Natural killer cell treated with Interleukin-12 subunit alpha and Interleukin-12 subunit beta and Interleukin-15 and Interleukin-18, amount 100 ng/mL, for 72 hours (primary cell): ENCODE measurements at regions not wholly inside any gene's neighbourhood (a gene's known extent, or its start where the extent isn't known, plus 50 kb on each side); places are given as distances from the start of the nearest gene placed in this dataset.

ENCODE experiments used
- ATAC-seq, 2 donors: fragments of 150-1000 bp; cut with Tn5 transposase in 1 of 2; sonication (Bioruptor Pico), chemical (Tn5 transposase) in 1 of 2; 2 replicates each; pipeline ENCODE4 v1.10.0; 2021
- DNase-seq: peaks from one replicate; pipeline ENCODE4 v3.0.0; 2022; ENCODE audit warnings: low spot score
- H3K27ac Mint-ChIP-seq, 2 donors: 1 replicate in 1 of 2; 2 replicates in 1 of 2; pipeline ENCODE4 v1.8.0; 2022; ENCODE audit warnings: mixed read lengths in 2 of 2, mild to moderate bottlenecking in 1 of 2, moderate library complexity in 1 of 2
- H3K27me3 Mint-ChIP-seq, 2 donors: 1 replicate in 1 of 2; 2 replicates in 1 of 2; pipeline ENCODE4 v1.8.0; 2022; ENCODE audit warnings: mixed read lengths in 2 of 2
- H3K36me3 Mint-ChIP-seq: one replicate; pipeline ENCODE4 v1.8.0; 2022; ENCODE audit warnings: mixed read lengths
- H3K4me1 Mint-ChIP-seq, 2 donors: 1 replicate in 1 of 2; 2 replicates in 1 of 2; pipeline ENCODE4 v1.8.0; 2022; ENCODE audit warnings: low read depth in 2 of 2, mixed read lengths in 2 of 2, mild to moderate bottlenecking in 1 of 2
- H3K4me3 Mint-ChIP-seq: one replicate; pipeline ENCODE4 v1.8.0; 2022; ENCODE audit warnings: mixed read lengths
- H3K9me3 Mint-ChIP-seq: 2 replicates; pipeline ENCODE4 v1.8.0; 2022; ENCODE audit warnings: mixed read lengths

GRCh38 chr15:95362306-95362705 lies 968.2 kb upstream of the NR2F2 start:
- no peak overlapping the region for H3K4me3 Mint-ChIP-seq
- DNase-seq (no peak), ATAC-seq (no peak)
- peaks cover 7% of the 10 kb centered on the region for H3K36me3 Mint-ChIP-seq
- H3K27me3 Mint-ChIP-seq: peaks cover 13 to 20% of the 10 kb centered on the region in 2 donors
- H3K27ac Mint-ChIP-seq: no peak overlapping the region
- no peaks in the 10 kb centered on the region for H3K4me1 Mint-ChIP-seq
- peaks cover 7% of the 10 kb centered on the region for H3K9me3 Mint-ChIP-seq

GRCh38 chr15:95363646-95364045 lies 966.9 kb upstream of the NR2F2 start:
- Mint-ChIP-seq H3K36me3 (peaks cover 7% of the 10 kb centered on the region), H3K27me3 (peaks cover 7 to 19% of the 10 kb centered on the region in 2 donors)

GRCh38 chr15:95365511-95366107 lies 964.9 kb upstream of the NR2F2 start:
- no peak overlapping the region for H3K4me3 Mint-ChIP-seq
- H3K27ac Mint-ChIP-seq: no peak overlapping the region
- H3K4me1 Mint-ChIP-seq: no peaks in the 10 kb centered on the region
- DNase-seq (no peak), ATAC-seq (no peak)
- H3K9me3 Mint-ChIP-seq: peaks cover 7% of the 10 kb centered on the region
- H3K27me3 Mint-ChIP-seq: peaks cover 7 to 14% of the 10 kb centered on the region in 2 donors
- H3K36me3 Mint-ChIP-seq: peaks cover 7% of the 10 kb centered on the region

More at GRCh38 chr15:95363646-95364045, 966.9 kb upstream of the NR2F2 start:
- H3K27ac Mint-ChIP-seq: no peak overlapping the region
- H3K4me1 Mint-ChIP-seq: no peaks in the 10 kb centered on the region
- DNase-seq (no peak), ATAC-seq (no peak)
- H3K9me3 Mint-ChIP-seq: peaks cover 7% of the 10 kb centered on the region
- no peak overlapping the region for H3K4me3 Mint-ChIP-seq

DNA sequence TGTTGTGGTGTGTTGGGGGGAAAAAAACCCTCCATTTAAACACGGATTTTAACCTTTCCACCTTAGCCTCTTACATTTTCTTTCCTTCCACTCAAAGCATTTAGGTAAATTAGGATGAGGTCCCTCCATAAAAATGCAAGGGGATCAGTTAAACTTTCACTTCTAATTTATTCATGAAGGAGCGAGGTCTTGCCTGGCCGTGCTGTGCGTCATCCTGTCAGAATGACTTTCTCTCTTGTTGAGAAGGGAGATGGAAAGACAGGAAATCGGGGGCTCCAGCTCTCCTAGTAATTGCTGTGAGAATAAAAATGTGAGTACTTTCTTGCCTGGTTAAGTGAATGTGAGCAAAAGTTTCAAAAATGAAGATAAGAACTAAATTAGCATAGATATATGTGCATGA lies 962.3 kb upstream of the NR2F2 start:
- no peaks in the 10 kb centered on the region for H3K4me1 Mint-ChIP-seq
- no peak overlapping the region for H3K27ac Mint-ChIP-seq
- no peak overlapping the region for H3K4me3 Mint-ChIP-seq
- peaks cover 0 to 13% of the 10 kb centered on the region in 2 donors for H3K27me3 Mint-ChIP-seq
- peaks cover 4% of the 10 kb centered on the region for H3K9me3 Mint-ChIP-seq
- DNase-seq (no peak), ATAC-seq (no peak)
- no peaks in the 10 kb centered on the region for H3K36me3 Mint-ChIP-seq

DNA sequence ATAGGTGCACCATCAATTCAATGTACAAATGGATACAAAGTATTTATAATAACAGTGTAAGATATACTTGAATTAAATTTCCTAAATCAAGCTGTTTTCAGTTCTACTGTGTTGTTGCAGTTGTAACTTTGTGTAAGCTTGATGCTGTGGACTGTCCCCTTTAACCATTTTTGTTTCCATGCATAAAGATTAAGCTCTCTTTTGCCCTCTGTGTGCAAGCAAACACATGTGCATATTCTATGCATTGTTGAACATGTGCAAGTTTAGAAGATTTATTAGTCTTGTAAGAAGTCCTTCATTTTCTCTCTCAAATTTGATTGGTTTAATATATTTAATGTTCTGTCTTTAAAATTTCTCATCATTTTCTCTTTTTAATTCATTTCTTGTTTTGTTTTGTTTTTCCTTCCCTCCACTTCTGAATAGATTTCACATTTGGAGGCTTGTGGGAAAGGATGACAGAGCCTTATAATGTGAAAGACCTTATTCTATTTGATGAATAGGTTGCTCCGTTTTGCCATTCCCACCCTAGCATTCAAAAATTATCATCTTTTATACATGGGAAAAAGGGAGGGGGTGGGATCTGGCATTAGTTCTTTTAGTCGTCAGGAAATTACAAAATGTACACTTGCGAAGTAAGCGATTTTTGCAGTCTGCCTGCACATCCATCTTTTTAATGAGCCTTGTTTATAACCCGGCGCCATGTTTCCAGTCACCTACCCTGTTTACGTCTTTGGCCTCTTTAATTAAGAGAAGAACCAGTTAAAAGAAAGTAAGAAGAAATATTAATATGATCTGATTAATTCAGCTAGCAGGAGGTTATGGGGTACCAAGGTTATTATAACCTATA lies 961.5 kb upstream of the NR2F2 start:
- H3K27me3 Mint-ChIP-seq: peaks cover 0 to 12% of the 10 kb centered on the region in 2 donors
- H3K9me3 Mint-ChIP-seq: peaks cover 2% of the 10 kb centered on the region
- no peaks in the 10 kb centered on the region for H3K4me1 Mint-ChIP-seq
- ATAC-seq: no peak
- H3K4me3 Mint-ChIP-seq: no peak overlapping the region
- no peak for DNase-seq
- no peak overlapping the region for H3K27ac Mint-ChIP-seq
- no peaks in the 10 kb centered on the region for H3K36me3 Mint-ChIP-seq

GRCh38 chr15:95370291-95370690 lies 960.2 kb upstream of the NR2F2 start:
- ATAC-seq (no peak), DNase-seq (no peak)
- peaks cover 0 to 16% of the 10 kb centered on the region in 2 donors for H3K27me3 Mint-ChIP-seq
- H3K9me3 Mint-ChIP-seq: no peaks in the 10 kb centered on the region
- H3K36me3 Mint-ChIP-seq: no peaks in the 10 kb centered on the region
- H3K27ac Mint-ChIP-seq: no peak overlapping the region
- no peaks in the 10 kb centered on the region for H3K4me1 Mint-ChIP-seq
- no peak overlapping the region for H3K4me3 Mint-ChIP-seq

- Mint-ChIP-seq H3K27ac (no peak overlapping the region), H3K4me3 (no peak overlapping the region), H3K9me3 (no peaks in the 10 kb centered on the region), H3K4me1 (no peaks in the 10 kb centered on the region), H3K27me3 (peaks cover 0 to 21% of the 10 kb centered on the region in 2 donors), H3K36me3 (no peaks in the 10 kb centered on the region)
- ATAC-seq: no peak
- DNase-seq: no peak
These were observed 958.8 kb upstream of the NR2F2 start for GRCh38 chr15:95371664-95372063.

DNA sequence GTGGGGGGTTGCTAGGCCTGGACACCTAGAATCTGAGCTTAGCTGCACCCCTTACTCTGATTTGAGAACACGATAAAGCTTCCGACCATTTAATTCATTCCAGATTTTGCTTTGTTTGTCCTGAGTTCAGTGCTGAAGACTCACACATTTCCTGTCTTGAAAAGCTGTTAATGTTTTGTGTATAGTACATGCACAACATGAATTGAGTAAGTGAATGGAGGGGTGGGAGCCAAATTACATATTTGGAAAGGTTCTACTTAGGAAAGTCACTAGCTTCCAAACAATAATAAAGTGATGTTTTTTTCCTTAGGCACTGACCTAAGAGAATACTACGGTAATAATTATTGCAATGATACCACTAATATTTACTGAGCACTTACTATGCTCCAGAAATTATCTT lies 955.2 kb upstream of the NR2F2 start:
- Mint-ChIP-seq H3K27me3 (peaks cover 0 to 17% of the 10 kb centered on the region in 2 donors), H3K9me3 (no peaks in the 10 kb centered on the region), H3K27ac (no peak overlapping the region), H3K4me1 (no peaks in the 10 kb centered on the region), H3K36me3 (no peaks in the 10 kb centered on the region), H3K4me3 (no peak overlapping the region)
- DNase-seq (no peak), ATAC-seq (no peak)

DNA sequence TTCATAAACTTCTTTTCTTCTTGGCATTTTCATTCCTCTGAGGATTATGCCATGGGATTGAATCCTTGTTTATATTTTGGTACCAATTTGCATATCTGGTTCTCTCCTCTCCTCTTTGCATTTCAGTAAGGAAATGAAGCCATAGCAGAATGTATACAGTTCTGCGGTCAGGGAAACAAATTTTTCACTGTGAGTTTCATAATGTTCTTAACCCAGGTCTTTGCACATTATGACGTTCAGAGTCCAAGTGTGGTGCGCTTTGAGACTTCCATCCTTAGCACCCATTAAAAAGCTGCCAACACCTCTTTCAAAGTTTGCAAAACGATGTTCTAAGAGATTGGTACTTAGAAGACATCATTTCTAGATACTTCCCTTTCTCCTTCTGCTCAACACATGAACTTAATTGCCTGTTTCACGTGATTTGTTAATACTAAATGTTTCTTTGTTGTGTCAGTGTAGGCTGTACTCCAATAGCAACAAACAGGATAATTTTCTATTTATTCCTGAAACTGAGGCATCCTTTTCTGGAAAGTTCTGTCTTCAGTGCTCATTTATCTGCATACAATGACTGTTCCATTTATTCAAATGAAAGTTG lies 953.1 kb upstream of the NR2F2 start:
- Mint-ChIP-seq H3K4me3 (no peak overlapping the region), H3K4me1 (no peaks in the 10 kb centered on the region), H3K27me3 (peaks cover 0 to 26% of the 10 kb centered on the region in 2 donors), H3K27ac (no peak overlapping the region), H3K9me3 (no peaks in the 10 kb centered on the region), H3K36me3 (no peaks in the 10 kb centered on the region)
- ATAC-seq (no peak), DNase-seq (no peak)

GRCh38 chr15:95394186-95395067 lies 936.1 kb upstream of the NR2F2 start:
- Mint-ChIP-seq H3K36me3 (peaks cover 21% of the 10 kb centered on the region), H3K9me3 (peaks cover 6% of the 10 kb centered on the region), H3K4me3 (no peak overlapping the region), H3K27ac (no peak overlapping the region), H3K4me1 (no peaks in the 10 kb centered on the region), H3K27me3 (peaks cover 29% of the 10 kb centered on the region in 2 donors)
- DNase-seq: no peak
- ATAC-seq: no peak

DNA sequence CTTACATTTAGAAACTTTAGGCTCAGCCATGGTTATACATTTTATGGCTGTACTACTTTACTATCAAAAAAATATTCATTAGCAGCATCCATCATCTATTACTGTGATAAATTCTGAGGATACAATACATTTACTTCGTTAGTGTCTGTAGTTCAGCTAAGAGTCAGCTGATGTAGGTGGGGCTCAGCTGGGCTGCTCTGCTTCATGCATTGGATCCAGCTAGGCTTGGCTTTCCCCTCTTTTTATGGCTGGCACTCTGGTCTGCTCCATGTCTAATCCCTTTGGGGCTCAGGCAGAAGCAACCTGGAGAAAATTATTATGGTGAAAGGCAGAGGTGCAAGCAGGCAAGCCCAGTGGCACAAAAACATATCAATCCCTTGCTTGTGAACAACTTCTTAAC lies 930.1 kb upstream of the NR2F2 start:
- peaks cover 4% of the 10 kb centered on the region for H3K9me3 Mint-ChIP-seq
- DNase-seq (no peak), ATAC-seq (no peak)
- peaks cover 15 to 17% of the 10 kb centered on the region in 2 donors for H3K27me3 Mint-ChIP-seq
- no peaks in the 10 kb centered on the region for H3K4me1 Mint-ChIP-seq
- no peak overlapping the region for H3K27ac Mint-ChIP-seq
- H3K36me3 Mint-ChIP-seq: peaks cover 6% of the 10 kb centered on the region
- H3K4me3 Mint-ChIP-seq: no peak overlapping the region

GRCh38 chr15:95401587-95401986 lies 928.9 kb upstream of the NR2F2 start:
- Mint-ChIP-seq H3K4me1 (no peaks in the 10 kb centered on the region), H3K27ac (no peak overlapping the region), H3K4me3 (no peak overlapping the region), H3K9me3 (peaks cover 4% of the 10 kb centered on the region), H3K27me3 (peaks cover 9 to 10% of the 10 kb centered on the region in 2 donors), H3K36me3 (peaks cover 1% of the 10 kb centered on the region)
- ATAC-seq (no peak), DNase-seq (no peak)

DNA sequence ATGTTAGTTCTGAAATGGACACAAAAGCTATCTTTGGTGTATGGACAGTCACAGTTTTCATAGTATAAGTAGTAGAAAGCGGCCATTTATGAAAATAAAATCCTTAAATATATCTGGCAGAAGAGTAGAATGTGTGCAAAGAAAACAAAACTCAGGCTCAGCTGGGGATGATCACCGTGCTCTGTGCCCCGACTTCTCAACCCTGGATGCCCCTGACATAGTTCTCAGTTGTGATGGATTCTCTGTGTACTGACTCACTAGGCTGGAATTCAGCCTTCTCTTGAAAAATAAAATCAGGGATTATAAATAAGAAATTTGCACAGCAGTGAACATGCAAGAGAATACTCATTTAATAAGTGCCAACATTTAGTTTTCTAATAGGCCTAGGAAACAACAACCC lies 925.1 kb upstream of the NR2F2 start:
- Mint-ChIP-seq H3K4me3 (no peak overlapping the region), H3K27me3 (no peaks in the 10 kb centered on the region), H3K36me3 (no peaks in the 10 kb centered on the region), H3K4me1 (peaks cover 9 to 19% of the 10 kb centered on the region in 2 donors), H3K27ac (no peak overlapping the region), H3K9me3 (no peaks in the 10 kb centered on the region)
- DNase-seq (no peak), ATAC-seq (no peak)
